IPS DF 4.7 (cell line): ENCODE measurements at regions not wholly inside any gene's neighbourhood (a gene's known extent, or its start where the extent isn't known, plus 50 kb on each side); places are given as distances from the start of the nearest gene placed in this dataset.

ENCODE experiments used
- DNase-seq: peaks from one replicate; pipeline ENCODE4 v3.0.0-alpha.2; 2013; ENCODE audit warnings: low spot score; ENCODE audit errors: extremely low read depth

GRCh38 chr5:67350185-67350584 is 153.6 kb upstream of the CD180 start:
- no peak for DNase-seq

GRCh38 chr5:67347821-67348220 is 151.2 kb upstream of the CD180 start:
- DNase-seq = no peak

- DNase-seq = no peak
Observed at GRCh38 chr5:67346611-67347010, 150.0 kb upstream of the CD180 start.

- DNase-seq = no peak
Observed at GRCh38 chr5:67344870-67345269, 148.3 kb upstream of the CD180 start.

- DNase-seq = no peak
Observed at GRCh38 chr5:67343835-67344234, 147.2 kb upstream of the CD180 start.

GRCh38 chr5:67341478-67341877 is 144.9 kb upstream of the CD180 start:
- no peak for DNase-seq

GRCh38 chr5:67339219-67339767 is 142.7 kb upstream of the CD180 start:
- no peak for DNase-seq

- no peak for DNase-seq
Observed at GRCh38 chr5:67338421-67338820, 141.8 kb upstream of the CD180 start.

- no peak for DNase-seq
Observed at GRCh38 chr5:67337751-67338150, 141.2 kb upstream of the CD180 start.

GRCh38 chr5:67335426-67335825 is 138.8 kb upstream of the CD180 start:
- no peak for DNase-seq

- no peak for DNase-seq
Observed at GRCh38 chr5:67334373-67334772, 137.8 kb upstream of the CD180 start.

- DNase-seq = no peak
Observed at GRCh38 chr5:67333171-67333570, 136.6 kb upstream of the CD180 start.

- no peak for DNase-seq
Observed at GRCh38 chr5:67331296-67331925, 134.8 kb upstream of the CD180 start.

- DNase-seq = no peak
Observed at GRCh38 chr5:67319935-67320725, 123.5 kb upstream of the CD180 start.

GRCh38 chr5:67318746-67319145 is 122.1 kb upstream of the CD180 start:
- DNase-seq = no peak

GRCh38 chr5:67317603-67318002 is 121.0 kb upstream of the CD180 start:
- DNase-seq = no peak

GRCh38 chr5:67316695-67317094 is 120.1 kb upstream of the CD180 start:
- DNase-seq = no peak

GRCh38 chr5:67315082-67315989 is 118.7 kb upstream of the CD180 start:
- no peak for DNase-seq

GRCh38 chr5:67311701-67312100 is 115.1 kb upstream of the CD180 start:
- DNase-seq = no peak

- DNase-seq = no peak
Observed at GRCh38 chr5:67311208-67311607, 114.6 kb upstream of the CD180 start.

- DNase-seq = no peak
Observed at GRCh38 chr5:67310740-67311139, 114.1 kb upstream of the CD180 start.

GRCh38 chr5:67310169-67310568 is 113.6 kb upstream of the CD180 start:
- no peak for DNase-seq
